OCI-LY7 (cell line): ENCODE measurements at regions not wholly inside any gene's neighbourhood (a gene's known extent, or its start where the extent isn't known, plus 50 kb on each side); places are given as distances from the start of the nearest gene placed in this dataset.

ENCODE experiments used
- BruUV-seq: library from RNA; stranded (reverse); fragments of 400-500 nt; replicated peaks from 2 replicates; lab custom pipeline; 2021; lab: Mats Ljungman, UMichigan
- CTCF ChIA-PET: fragments of 300-600 bp; sonication (Branson Sonifier 250); formaldehyde crosslinking; loops from one replicate; lab custom pipeline; 2022; ENCODE audit warnings: antibody characterized with exemption; ENCODE audit not compliant: unreplicated experiment; lab: Charles Lee
- POLR2A ChIA-PET: fragments of 300-600 bp; sonication (Branson Sonifier 250); formaldehyde crosslinking; loops from one replicate; lab custom pipeline; 2022; ENCODE audit warnings: antibody characterized with exemption; lab: Charles Lee
- DNase-seq: peaks from one replicate; pipeline ENCODE4 v3.0.0-alpha.2; 2015; ENCODE audit warnings: low spot score
- H2AFZ ChIP-seq: fragments of 200-600 bp; sonication (generic), shearing (Covaris generic); 2 replicates; pipeline ENCODE4 v1.6.1; 2014; ENCODE audit warnings: mild to moderate bottlenecking, antibody characterized with exemption, low read length, moderate library complexity
- H3K27ac ChIP-seq: fragments of 200-600 bp; sonication (generic); 2 replicates; pipeline ENCODE4 v1.5.1; 2014; ENCODE audit warnings: mixed run types, low read depth, mild to moderate bottlenecking, moderate library complexity, low read length, inconsistent platforms; ENCODE audit not compliant: poor library complexity, severe bottlenecking
- H3K36me3 ChIP-seq: fragments of 200-600 bp; sonication (generic); 2 replicates; pipeline ENCODE4 v1.6.1; 2014; ENCODE audit warnings: mild to moderate bottlenecking, antibody characterized with exemption, low read length, moderate library complexity, mixed read lengths; ENCODE audit not compliant: insufficient read depth
- H3K4me1 ChIP-seq: fragments of 200-600 bp; sonication (generic); 2 replicates; pipeline ENCODE4 v1.5.1; 2014; ENCODE audit warnings: mild to moderate bottlenecking, low read length; ENCODE audit not compliant: insufficient read depth, poor library complexity, severe bottlenecking
- H3K4me2 ChIP-seq: fragments of 200-600 bp; sonication (generic); 2 replicates; pipeline ENCODE4 v1.6.1; 2014; ENCODE audit warnings: mild to moderate bottlenecking, low read length
- H3K4me3 ChIP-seq: fragments of 200-600 bp; sonication (generic); 2 replicates; pipeline ENCODE4 v1.5.1; 2014; ENCODE audit warnings: mild to moderate bottlenecking, low read depth, low read length; ENCODE audit not compliant: poor library complexity, severe bottlenecking
- H3K79me2 ChIP-seq: fragments of 200-600 bp; sonication (generic); 2 replicates; pipeline ENCODE4 v1.6.1; 2016; ENCODE audit warnings: low read depth, mild to moderate bottlenecking, low read length, moderate library complexity, mixed read lengths; ENCODE audit not compliant: insufficient read depth
- H3K9me2 ChIP-seq: fragments of 200-600 bp; sonication (generic); 2 replicates; pipeline ENCODE4 v1.6.1; 2016; ENCODE audit warnings: mild to moderate bottlenecking, low read length, mixed read lengths; ENCODE audit not compliant: insufficient read depth
- H3K9me3 ChIP-seq: fragments of 200-600 bp; sonication (generic); 2 replicates; pipeline ENCODE4 v1.6.1; 2014; ENCODE audit warnings: mild to moderate bottlenecking, mixed run types, low read length, mixed read lengths
- H4K20me1 ChIP-seq: fragments of 200-600 bp; sonication (generic); 2 replicates; pipeline ENCODE4 v1.6.1; 2014; ENCODE audit warnings: mild to moderate bottlenecking, antibody characterized with exemption, low read length, moderate library complexity, mixed read lengths; ENCODE audit not compliant: insufficient read depth
- CTCF ChIP-seq: fragments of 200-600 bp; sonication (generic); conservative IDR thresholded peaks from 2 replicates; pipeline ENCODE4 v1.5.1; 2014; ENCODE audit warnings: mild to moderate bottlenecking, antibody characterized with exemption, low read length, moderate library complexity, mixed read lengths
- EZH2phosphoT487 ChIP-seq: fragments of 200-600 bp; sonication (generic); IDR thresholded peaks from 2 replicates; pipeline ENCODE4 v1.6.1; 2018; ENCODE audit warnings: low read depth, borderline replicate concordance, mild to moderate bottlenecking, mixed run types, antibody characterized with exemption, low read length, moderate library complexity, mixed read lengths
- intact Hi-C: fragments of 100-400 bp; cut with micrococcal nuclease; formaldehyde crosslinking; loops from one replicate; pipeline ENCODE4 v1.10.0; 2022; ENCODE audit not compliant: unreplicated experiment

- H3K27ac ChIP-seq = no peak overlapping the region
- no peaks in the 10 kb centered on the region for H3K4me1 ChIP-seq
- no peak overlapping the region for H2AFZ ChIP-seq
- H4K20me1 ChIP-seq = no peaks in the 10 kb centered on the region
- H3K4me3 ChIP-seq = no peak overlapping the region
- ChIA-PET POLR2A (interaction anchor here (0.7 kb wide), 1 partner anchor 85 kb away, joined by 3 read pairs; no protein-coding TSS in a partner anchor), CTCF (no interaction called here)
- TF ChIP-seq EZH2phosphoT487 (no peak), CTCF (no peak)
- H3K4me2 ChIP-seq = no peak overlapping the region
- no peaks in the 10 kb centered on the region for H3K9me2 ChIP-seq
- no TSS peak for BruUV-seq
- no peaks in the 10 kb centered on the region for H3K79me2 ChIP-seq
- intact Hi-C loops = no loop called here
- H3K9me3 ChIP-seq = 0 out of 2 replicates have a peak, but pooled peaks cover 15% of the 10 kb centered on the region
- no peak for DNase-seq
- H3K36me3 ChIP-seq = no peaks in the 10 kb centered on the region
Measured at GRCh38 chr21:22711636-22712035, 1713.4 kb downstream of the NCAM2 start.

GRCh38 chr21:22725436-22725835, 1727.2 kb downstream of the NCAM2 start:
- H3K9me2 ChIP-seq = no peaks in the 10 kb centered on the region
- ChIA-PET POLR2A (interaction anchor here (1.4 kb wide), 1 partner anchor 9 kb away, joined by 3 read pairs; no protein-coding TSS in a partner anchor), CTCF (no interaction called here)
- peaks cover 11% of the 10 kb centered on the region for H3K9me3 ChIP-seq
- no peak overlapping the region for H3K4me3 ChIP-seq
- H3K4me1 ChIP-seq = no peaks in the 10 kb centered on the region
- H2AFZ ChIP-seq = no peak overlapping the region
- no peak overlapping the region for H3K4me2 ChIP-seq
- no TSS peak for BruUV-seq
- TF ChIP-seq EZH2phosphoT487 (no peak), CTCF (no peak)
- DNase-seq = no peak
- H3K27ac ChIP-seq = no peak overlapping the region
- no peaks in the 10 kb centered on the region for H3K36me3 ChIP-seq
- H4K20me1 ChIP-seq = no peaks in the 10 kb centered on the region
- H3K79me2 ChIP-seq = no peaks in the 10 kb centered on the region
- intact Hi-C loops = no loop called here

- no peaks in the 10 kb centered on the region for H3K4me1 ChIP-seq
- H3K9me3 ChIP-seq = peaks cover 11% of the 10 kb centered on the region
- H3K9me2 ChIP-seq = no peaks in the 10 kb centered on the region
- H3K27ac ChIP-seq = no peak overlapping the region
- no TSS peak for BruUV-seq
- H3K4me3 ChIP-seq = no peak overlapping the region
- TF ChIP-seq EZH2phosphoT487 (no peak), CTCF (no peak)
- ChIA-PET POLR2A (no interaction called here), CTCF (no interaction called here)
- no peaks in the 10 kb centered on the region for H3K36me3 ChIP-seq
- intact Hi-C loops = no loop called here
- H3K79me2 ChIP-seq = no peaks in the 10 kb centered on the region
- no peaks in the 10 kb centered on the region for H4K20me1 ChIP-seq
- no peak overlapping the region for H2AFZ ChIP-seq
- H3K4me2 ChIP-seq = no peak overlapping the region
- DNase-seq = peak; percentile 40
Measured at GRCh38 chr21:22728091-22728490, 1729.9 kb downstream of the NCAM2 start.
